ENCODE measurements at regions not wholly inside any gene's neighbourhood (a gene's known extent, or its start where the extent isn't known, plus 50 kb on each side); places are given as distances from the start of the nearest gene placed in this dataset.

GRCh38 chr2:147641651-147642050 lies 203.2 kb upstream of the ACVR2A start:
- DNase-seq (ENCODE audit: low spot score), result no peak
- peaks cover 5% of the 10 kb centered on the region for H3K4me1 Mint-ChIP-seq (ENCODE audit: low read depth)
- H3K9me3 Mint-ChIP-seq (ENCODE audit: low read depth), result no peaks in the 10 kb centered on the region
- no peaks in the 10 kb centered on the region for H3K27me3 Mint-ChIP-seq (ENCODE audit: low read depth)
- no peak overlapping the region for H3K4me3 Mint-ChIP-seq (ENCODE audit: unreplicated experiment)
- TF ChIP-seq CTCF (IDR thresholded peaks at IDR 0.05), result no peak
- no peak overlapping the region for H3K27ac Mint-ChIP-seq (ENCODE audit: unreplicated experiment)
- no peaks in the 10 kb centered on the region for H3K36me3 Mint-ChIP-seq (ENCODE audit: low read depth)

GRCh38 chr2:147639891-147640290 lies 204.9 kb upstream of the ACVR2A start:
- no peaks in the 10 kb centered on the region for H3K36me3 Mint-ChIP-seq (ENCODE audit: low read depth)
- no peak for TF ChIP-seq CTCF (IDR thresholded peaks at IDR 0.05)
- no peaks in the 10 kb centered on the region for H3K9me3 Mint-ChIP-seq (ENCODE audit: low read depth)
- H3K4me3 Mint-ChIP-seq (ENCODE audit: unreplicated experiment), result no peak overlapping the region
- no peak for DNase-seq (ENCODE audit: low spot score)
- peaks cover 18% of the 10 kb centered on the region for H3K4me1 Mint-ChIP-seq (ENCODE audit: low read depth)
- H3K27me3 Mint-ChIP-seq (ENCODE audit: low read depth), result no peaks in the 10 kb centered on the region
- no peak overlapping the region for H3K27ac Mint-ChIP-seq (ENCODE audit: unreplicated experiment)

GRCh38 chr2:147639386-147639785 lies 205.4 kb upstream of the ACVR2A start:
- Mint-ChIP-seq H3K27ac (ENCODE audit: unreplicated experiment) (no peak overlapping the region), H3K4me1 (ENCODE audit: low read depth) (peaks cover 18% of the 10 kb centered on the region), H3K36me3 (ENCODE audit: low read depth) (no peaks in the 10 kb centered on the region), H3K27me3 (ENCODE audit: low read depth) (no peaks in the 10 kb centered on the region), H3K9me3 (ENCODE audit: low read depth) (no peaks in the 10 kb centered on the region), H3K4me3 (ENCODE audit: unreplicated experiment) (no peak overlapping the region)
- DNase-seq (ENCODE audit: low spot score), result no peak
- no peak for TF ChIP-seq CTCF (IDR thresholded peaks at IDR 0.05)

GRCh38 chr2:147636886-147637285 lies 207.9 kb upstream of the ACVR2A start:
- no peak for TF ChIP-seq CTCF (IDR thresholded peaks at IDR 0.05)
- Mint-ChIP-seq H3K27ac (ENCODE audit: unreplicated experiment) (peak overlapping the region; percentile 74), H3K4me1 (ENCODE audit: low read depth) (peaks cover 18% of the 10 kb centered on the region), H3K27me3 (ENCODE audit: low read depth) (no peaks in the 10 kb centered on the region), H3K36me3 (ENCODE audit: low read depth) (no peaks in the 10 kb centered on the region), H3K9me3 (ENCODE audit: low read depth) (no peaks in the 10 kb centered on the region), H3K4me3 (ENCODE audit: unreplicated experiment) (no peak overlapping the region)
- DNase-seq (ENCODE audit: low spot score), result no peak

- Mint-ChIP-seq H3K4me1 (ENCODE audit: low read depth) (peaks cover 18% of the 10 kb centered on the region), H3K36me3 (ENCODE audit: low read depth) (no peaks in the 10 kb centered on the region), H3K27me3 (ENCODE audit: low read depth) (no peaks in the 10 kb centered on the region), H3K27ac (ENCODE audit: unreplicated experiment) (peak overlapping the region; percentile 74), H3K9me3 (ENCODE audit: low read depth) (no peaks in the 10 kb centered on the region), H3K4me3 (ENCODE audit: unreplicated experiment) (peak overlapping the region; percentile 2)
- no peak for TF ChIP-seq CTCF (IDR thresholded peaks at IDR 0.05)
- no peak for DNase-seq (ENCODE audit: low spot score)
Observed at GRCh38 chr2:147636238-147636882, 208.5 kb upstream of the ACVR2A start.
